ENCODE measurements at regions not wholly inside any gene's neighbourhood (a gene's known extent, or its start where the extent isn't known, plus 50 kb on each side); places are given as distances from the start of the nearest gene placed in this dataset.

GRCh38 chr1:88557014-88557413 lies 127.1 kb upstream of the PKN2 start:
- CTCF ChIA-PET, result no interaction called here
- Histone ChIP-seq H3K4me3 (ENCODE audit: low read depth, low read length, poor library complexity, severe bottlenecking) (no peak overlapping the region), H3K4me1 (ENCODE audit: insufficient read depth, low read length, poor library complexity, severe bottlenecking) (peaks cover 5% of the 10 kb centered on the region), H3K9me3 (ENCODE audit: low read depth, low read length, poor library complexity, severe bottlenecking) (no peaks in the 10 kb centered on the region), H3K27me3 (replicated peaks; ENCODE audit: insufficient read depth, low read depth, low read length, poor library complexity) (no peaks in the 10 kb centered on the region), H3K27ac (ENCODE audit: low read depth, low read length, poor library complexity, severe bottlenecking) (no peak overlapping the region), H3K36me3 (ENCODE audit: insufficient read depth, low read length, poor library complexity, severe bottlenecking) (no peaks in the 10 kb centered on the region)
- POLR2A ChIA-PET (ENCODE audit: low non-redundant PET), result no interaction called here
- DNase-seq (ENCODE audit: low spot score), result no peak
- BruUV-seq (replicated peaks), result no TSS peak
- TF ChIP-seq CTCF (conservative IDR thresholded peaks at IDR 0.05; ENCODE audit: low read depth, low read length) (no peak), EZH2 (IDR thresholded peaks at IDR 0.05; ENCODE audit: borderline replicate concordance, low read depth, low read length, poor library complexity, severe bottlenecking) (no peak)
- intact Hi-C loops (cut with micrococcal nuclease; ENCODE audit: unreplicated experiment), result no loop called here

DNA sequence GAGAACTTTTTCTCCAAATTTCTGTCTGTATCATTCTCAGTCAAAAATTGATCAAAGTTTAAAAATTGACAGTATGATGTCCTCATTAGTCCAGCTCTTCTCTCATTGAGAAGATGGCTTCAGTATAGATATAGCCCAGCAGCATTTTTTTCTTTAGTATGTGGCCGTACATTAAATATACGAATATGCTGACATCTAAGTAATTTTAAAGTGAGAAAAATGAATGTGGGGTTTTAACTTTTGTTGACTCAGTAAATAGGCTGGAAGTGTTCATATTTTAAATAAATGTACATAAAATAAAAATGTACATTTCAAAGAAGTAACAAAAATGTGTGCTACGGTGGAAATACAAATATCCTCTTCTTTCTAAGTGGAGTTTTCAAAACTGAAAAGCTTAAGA lies 123.5 kb upstream of the PKN2 start:
- H3K27ac ChIP-seq (ENCODE audit: low read depth, low read length, poor library complexity, severe bottlenecking), result no peak overlapping the region
- CTCF ChIA-PET, result no interaction called here
- H3K4me1 ChIP-seq (ENCODE audit: insufficient read depth, low read length, poor library complexity, severe bottlenecking), result peaks cover 5% of the 10 kb centered on the region
- intact Hi-C loops (cut with micrococcal nuclease; ENCODE audit: unreplicated experiment), result no loop called here
- H3K36me3 ChIP-seq (ENCODE audit: insufficient read depth, low read length, poor library complexity, severe bottlenecking), result no peaks in the 10 kb centered on the region
- no peak overlapping the region for H3K4me3 ChIP-seq (ENCODE audit: low read depth, low read length, poor library complexity, severe bottlenecking)
- no TSS peak for BruUV-seq (replicated peaks)
- H3K9me3 ChIP-seq (ENCODE audit: low read depth, low read length, poor library complexity, severe bottlenecking), result no peaks in the 10 kb centered on the region
- POLR2A ChIA-PET (ENCODE audit: low non-redundant PET), result no interaction called here
- TF ChIP-seq EZH2 (IDR thresholded peaks at IDR 0.05; ENCODE audit: borderline replicate concordance, low read depth, low read length, poor library complexity, severe bottlenecking) (no peak), CTCF (conservative IDR thresholded peaks at IDR 0.05; ENCODE audit: low read depth, low read length) (no peak)
- DNase-seq (ENCODE audit: low spot score), result no peak
- H3K27me3 ChIP-seq (replicated peaks; ENCODE audit: insufficient read depth, low read depth, low read length, poor library complexity), result no peaks in the 10 kb centered on the region

DNA sequence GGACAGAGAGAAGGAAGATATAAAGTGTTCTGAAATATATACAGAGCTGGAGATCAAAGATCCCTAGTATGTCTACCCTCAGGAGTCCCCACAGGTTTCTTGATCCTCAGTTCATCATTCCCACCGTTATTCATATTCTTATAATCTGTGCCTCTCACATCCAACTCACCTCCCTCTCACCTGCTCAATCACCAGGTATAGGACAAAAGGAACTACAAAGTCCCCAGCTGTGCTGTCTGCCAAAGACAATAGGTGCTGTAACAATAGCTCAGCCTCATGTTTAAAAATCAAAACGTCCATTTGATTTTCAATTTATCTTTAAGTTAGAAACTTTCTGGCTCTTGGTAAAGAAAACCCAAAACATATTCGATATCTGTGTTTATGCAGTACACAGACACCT lies 121.1 kb upstream of the PKN2 start:
- Histone ChIP-seq H3K4me3 (ENCODE audit: low read depth, low read length, poor library complexity, severe bottlenecking) (no peak overlapping the region), H3K27ac (ENCODE audit: low read depth, low read length, poor library complexity, severe bottlenecking) (no peak overlapping the region), H3K9me3 (ENCODE audit: low read depth, low read length, poor library complexity, severe bottlenecking) (no peaks in the 10 kb centered on the region), H3K4me1 (ENCODE audit: insufficient read depth, low read length, poor library complexity, severe bottlenecking) (no peaks in the 10 kb centered on the region), H3K36me3 (ENCODE audit: insufficient read depth, low read length, poor library complexity, severe bottlenecking) (no peaks in the 10 kb centered on the region), H3K27me3 (replicated peaks; ENCODE audit: insufficient read depth, low read depth, low read length, poor library complexity) (peaks cover 4% of the 10 kb centered on the region)
- CTCF ChIA-PET, result no interaction called here
- TF ChIP-seq CTCF (conservative IDR thresholded peaks at IDR 0.05; ENCODE audit: low read depth, low read length) (no peak), EZH2 (IDR thresholded peaks at IDR 0.05; ENCODE audit: borderline replicate concordance, low read depth, low read length, poor library complexity, severe bottlenecking) (no peak)
- POLR2A ChIA-PET (ENCODE audit: low non-redundant PET), result no interaction called here
- no peak for DNase-seq (ENCODE audit: low spot score)
- BruUV-seq (replicated peaks), result no TSS peak
- intact Hi-C loops (cut with micrococcal nuclease; ENCODE audit: unreplicated experiment), result no loop called here

All from A673 (cell line).